HCT116 (cell line): ENCODE measurements at regions not wholly inside any gene's neighbourhood (a gene's known extent, or its start where the extent isn't known, plus 50 kb on each side); places are given as distances from the start of the nearest gene placed in this dataset.

Source experiments
- ATAC-seq: fragments of 200-7000 bp; cut with Tn5 transposase; 2 replicates; pipeline ENCODE4 v1.9.1; 2020; ENCODE audit warnings: mild to moderate bottlenecking, moderate library complexity
- BruUV-seq: library from RNA; stranded (reverse); fragments of 400-500 nt; replicated peaks from 2 replicates; lab custom pipeline; 2021; lab: Mats Ljungman, UMichigan
- CTCF ChIA-PET: fragments of 300-600 bp; sonication (Branson Sonifier 250); formaldehyde crosslinking; loops from one replicate; lab custom pipeline; 2021; ENCODE audit warnings: antibody characterized with exemption; lab: Charles Lee
- POLR2A ChIA-PET: fragments of 300-600, 350-600 bp; sonication (Branson Sonifier 250); formaldehyde crosslinking; loops from one replicate; lab custom pipeline; 2021; ENCODE audit warnings: antibody characterized with exemption; lab: Charles Lee
- RAD21 ChIA-PET, 2 experiments: fragments of 300-600 bp; sonication (Branson Sonifier 250); formaldehyde crosslinking; loops; one replicate each; lab custom pipeline; 2023; ENCODE audit warnings: low total read pairs in 2 of 2; ENCODE audit not compliant: uncharacterized antibody in 2 of 2, unreplicated experiment in 2 of 2, low non-redundant PET in 1 of 2; lab: Charles Lee
- DNase-seq: peaks from one replicate; pipeline ENCODE4 v3.0.0-alpha.2; 2010; ENCODE audit warnings: low read depth, low spot score
- H2AFZ ChIP-seq: fragments of 200-600 bp; shearing (Covaris generic), sonication (generic); 2 replicates; pipeline ENCODE4 v1.6.1; 2017; ENCODE audit warnings: low read depth, mixed run types, mixed read lengths, antibody characterized with exemption, low read length; ENCODE audit not compliant: poor library complexity, severe bottlenecking
- H3K27ac ChIP-seq: 2 replicates; pipeline ENCODE4 v1.5.1; 2012; ENCODE audit warnings: low read depth, low read length
- H3K27me3 ChIP-seq: fragments of 200-600 bp; sonication (generic); 2 replicates; pipeline ENCODE4 v1.6.1; 2016; ENCODE audit warnings: mixed run types, low read length, mixed read lengths; ENCODE audit not compliant: insufficient read depth
- H3K36me3 ChIP-seq, 2 experiments: fragments of 200-500 bp in 1 of 2; fragments of 200-600 bp in 1 of 2; sonication (Bioruptor generic) in 1 of 2; sonication (generic) in 1 of 2; 2 replicates each; pipeline versions ENCODE4 v1.5.1 to v1.6.1; 2014 to 2016; ENCODE audit warnings: low read length in 2 of 2, inconsistent platforms in 1 of 2, mixed read lengths in 1 of 2, mixed run types in 1 of 2; ENCODE audit not compliant: insufficient read depth in 2 of 2, control insufficient read depth in 1 of 2
- H3K4me1 ChIP-seq, 2 experiments: fragments of 200-600 bp in 1 of 2; sonication (generic) in 1 of 2; 2 replicates each; pipeline versions ENCODE4 v1.5.1 to v1.6.1; 2012 to 2017; ENCODE audit warnings: low read length in 2 of 2, inconsistent platforms in 1 of 2, mild to moderate bottlenecking in 1 of 2, mixed read lengths in 1 of 2, mixed run types in 1 of 2, moderate library complexity in 1 of 2; ENCODE audit not compliant: insufficient read depth in 2 of 2, control insufficient read depth in 1 of 2
- H3K4me2 ChIP-seq: fragments of 200-600 bp; sonication (generic); 2 replicates; pipeline ENCODE4 v1.6.1; 2017; ENCODE audit warnings: mixed run types, low read length, mixed read lengths
- H3K4me3 ChIP-seq, 2 experiments: fragments of 200-600 bp in 1 of 2; sonication (generic) in 1 of 2; replicated peaks in 1 of 2; 2 replicates each; pipeline ENCODE4 v1.5.1; 2011 to 2016; ENCODE audit warnings: low read length in 2 of 2, control low read depth in 1 of 2, low read depth in 1 of 2, mild to moderate bottlenecking in 1 of 2, mixed read lengths in 1 of 2, mixed run types in 1 of 2
- H3K79me2 ChIP-seq: fragments of 200-600 bp; sonication (generic); 2 replicates; pipeline ENCODE4 v1.6.1; 2017; ENCODE audit warnings: mild to moderate bottlenecking, mixed run types, low read length, moderate library complexity, mixed read lengths; ENCODE audit not compliant: insufficient read depth
- H3K9ac ChIP-seq: fragments of 200-600 bp; sonication (generic); 2 replicates; pipeline ENCODE4 v1.6.1; 2016; ENCODE audit warnings: low read length, mixed read lengths
- H3K9me2 ChIP-seq: fragments of 200-600 bp; sonication (generic), shearing (Covaris generic); 2 replicates; pipeline ENCODE4 v1.6.1; 2017; ENCODE audit warnings: mixed run types, mild to moderate bottlenecking, moderate library complexity; ENCODE audit not compliant: insufficient read depth
- H3K9me3 ChIP-seq, 2 experiments: fragments of 200-500 bp in 1 of 2; fragments of 200-600 bp in 1 of 2; sonication (Bioruptor generic) in 1 of 2; sonication (generic) in 1 of 2; 2 replicates each; pipeline ENCODE4 v1.6.1; 2014 to 2017; ENCODE audit warnings: low read length in 2 of 2, mixed read lengths in 2 of 2, inconsistent platforms in 1 of 2, low read depth in 1 of 2, mild to moderate bottlenecking in 1 of 2, mixed run types in 1 of 2, moderate library complexity in 1 of 2; ENCODE audit not compliant: control insufficient read depth in 1 of 2, insufficient read depth in 1 of 2
- H4K20me1 ChIP-seq: fragments of 200-600 bp; sonication (generic), shearing (Covaris generic); 2 replicates; pipeline ENCODE4 v1.6.1; 2017; ENCODE audit warnings: mixed run types, mild to moderate bottlenecking, moderate library complexity; ENCODE audit not compliant: insufficient read depth
- ATF3 ChIP-seq: IDR thresholded peaks from 2 replicates; pipeline ENCODE4 v1.6.1; 2012
- CBX3 ChIP-seq: IDR thresholded peaks from 2 replicates; pipeline ENCODE4 v1.6.1; 2012; ENCODE audit warnings: low read depth
- CEBPB ChIP-seq: IDR thresholded peaks from 2 replicates; pipeline ENCODE4 v1.6.1; 2012; ENCODE audit warnings: low read depth
- EGR1 ChIP-seq: IDR thresholded peaks from 2 replicates; pipeline ENCODE4 v1.6.1; 2012; ENCODE audit warnings: low read depth
- ELF1 ChIP-seq: IDR thresholded peaks from 2 replicates; pipeline ENCODE4 v1.6.1; 2012; ENCODE audit warnings: low read depth, borderline replicate concordance
- EZH2 ChIP-seq: fragments of 200-600 bp; sonication (generic); IDR thresholded peaks from 2 replicates; pipeline ENCODE4 v1.6.1; 2017; ENCODE audit warnings: antibody characterized with exemption, mixed run types
- EZH2phosphoT487 ChIP-seq: fragments of 200-600 bp; IDR thresholded peaks from 2 replicates; pipeline ENCODE4 v1.6.1; 2018; ENCODE audit warnings: antibody characterized with exemption, borderline replicate concordance
- FOSL1 ChIP-seq: IDR thresholded peaks from 2 replicates; pipeline ENCODE4 v1.6.1; 2012; ENCODE audit warnings: low read depth
- JUND ChIP-seq: IDR thresholded peaks from 2 replicates; pipeline ENCODE4 v1.6.1; 2012
- MAX ChIP-seq: IDR thresholded peaks from 2 replicates; pipeline ENCODE4 v1.6.1; 2012
- POLR2A ChIP-seq: IDR thresholded peaks from 2 replicates; pipeline ENCODE4 v1.7.0; 2011; ENCODE audit warnings: borderline replicate concordance; ENCODE audit not compliant: insufficient read depth, insufficient read length; ENCODE audit errors: extremely low read depth
- POLR2AphosphoS5 ChIP-seq: IDR thresholded peaks from 2 replicates; pipeline ENCODE4 v1.6.1; 2011; ENCODE audit warnings: mild to moderate bottlenecking, low read depth, low read length, moderate library complexity
- REST ChIP-seq: IDR thresholded peaks from 2 replicates; pipeline ENCODE4 v1.6.1; 2012; ENCODE audit warnings: low read depth
- SIN3A ChIP-seq: IDR thresholded peaks from 2 replicates; pipeline ENCODE4 v1.6.1; 2012; ENCODE audit warnings: low read depth
- SP1 ChIP-seq: IDR thresholded peaks from 2 replicates; pipeline ENCODE4 v1.6.1; 2012; ENCODE audit warnings: low read depth
- SRF ChIP-seq: IDR thresholded peaks from 2 replicates; pipeline ENCODE4 v1.6.1; 2012; ENCODE audit warnings: low read depth
- TCF7L2 ChIP-seq: IDR thresholded peaks from 2 replicates; pipeline ENCODE4 v1.7.0; 2011; ENCODE audit warnings: borderline replicate concordance, inconsistent platforms; ENCODE audit not compliant: insufficient read depth, insufficient read length; ENCODE audit errors: extremely low read depth
- ZBTB33 ChIP-seq: IDR thresholded peaks from 2 replicates; pipeline ENCODE4 v1.6.1; 2011; ENCODE audit warnings: mild to moderate bottlenecking, low read length, moderate library complexity; ENCODE audit not compliant: insufficient replicate concordance; ENCODE audit errors: extremely low read depth
- ZNF274 ChIP-seq: fragments of 200-500 bp; sonication (Bioruptor generic); IDR thresholded peaks from 2 replicates; pipeline ENCODE4 v1.6.1; 2014; ENCODE audit warnings: mild to moderate bottlenecking, low read depth, low read length, inconsistent platforms
- intact Hi-C: fragments of 100-400 bp; cut with micrococcal nuclease; formaldehyde crosslinking; loops from 2 replicates; pipeline ENCODE4 v1.10.0; 2022

GRCh38 chr6:3656076-3656475 lies 95.4 kb downstream of the PXDC1 start:
- Histone ChIP-seq H3K4me3 (no peak overlapping the region), H3K4me2 (no peak overlapping the region), H2AFZ (no peak overlapping the region), H3K79me2 (no peaks in the 10 kb centered on the region), H3K36me3 (no peaks in the 10 kb centered on the region), H3K27me3 (no peaks in the 10 kb centered on the region), H3K9ac (no peak overlapping the region), H3K27ac (no peak overlapping the region), H3K9me3 (no peaks in the 10 kb centered on the region), H4K20me1 (no peaks in the 10 kb centered on the region), H3K4me1 (no peaks in the 10 kb centered on the region), H3K9me2 (no peaks in the 10 kb centered on the region)
- DNase-seq (no peak), ATAC-seq (no peak)
- ChIA-PET RAD21 (no interaction called here), CTCF (no interaction called here), POLR2A (no interaction called here)
- no TSS peak for BruUV-seq
- TF ChIP-seq REST: no peak
- no peak for TF ChIP-seq SIN3A
- TF ChIP-seq POLR2AphosphoS5: no peak
- TF ChIP-seq EGR1: no peak
- no peak for TF ChIP-seq EZH2phosphoT487
- no peak for TF ChIP-seq TCF7L2
- no peak for TF ChIP-seq EZH2
- TF ChIP-seq ELF1: no peak
- TF ChIP-seq CBX3: no peak
- TF ChIP-seq SP1: no peak
- no peak for TF ChIP-seq SRF
- TF ChIP-seq MAX: no peak
- no peak for TF ChIP-seq ATF3
- TF ChIP-seq ZNF274: no peak
- no peak for TF ChIP-seq JUND
- TF ChIP-seq FOSL1: no peak
- TF ChIP-seq POLR2A: no peak
- TF ChIP-seq CEBPB: no peak
- no peak for TF ChIP-seq ZBTB33
- intact Hi-C loops: no loop called here
